Stimulated activated CD4-positive, alpha-beta T cell treated with anti-CD3 and anti-CD28 coated beads, Interleukin-12 subunit alpha, Interleukin-12 subunit beta, amount 100 ng/mL, for 24 hours (primary cell): ENCODE measurements at regions not wholly inside any gene's neighbourhood (a gene's known extent, or its start where the extent isn't known, plus 50 kb on each side); places are given as distances from the start of the nearest gene placed in this dataset.

Experiments
- DNase-seq, 2 experiments: peaks; one replicate each; pipeline ENCODE4 v3.0.0-alpha.2; 2020; ENCODE audit warnings: low read depth in 2 of 2

- no peak for DNase-seq
Measured at GRCh38 chr4:8756816-8757215, 114.8 kb downstream of the HMX1 start.

GRCh38 chr4:8754634-8755589 lies 116.7 kb downstream of the HMX1 start:
- no peak for DNase-seq

DNA sequence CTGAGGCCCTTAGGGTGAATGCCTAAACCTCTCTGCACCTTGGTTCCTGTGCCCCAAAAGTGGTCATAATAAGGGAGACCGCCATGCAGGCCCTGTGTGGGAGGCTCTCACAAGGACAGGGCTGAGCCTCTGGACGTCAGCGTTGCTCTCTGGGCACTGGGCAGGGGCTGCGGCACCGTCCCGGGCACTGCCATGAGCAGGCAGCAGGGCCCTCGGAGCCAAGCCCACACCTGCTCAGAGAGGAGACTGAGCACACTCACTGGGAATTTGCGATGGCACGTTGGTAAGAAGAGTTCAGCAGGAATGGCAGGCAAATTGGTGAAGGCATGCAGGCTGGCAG lies 123.4 kb downstream of the HMX1 start:
- DNase-seq, result no peak

- no peak for DNase-seq
Measured at GRCh38 chr4:8747467-8748235, 124.0 kb downstream of the HMX1 start.

- DNase-seq, result no peak
Measured at GRCh38 chr4:8746523-8747466, 124.8 kb downstream of the HMX1 start.

- no peak for DNase-seq
Measured at GRCh38 chr4:8745826-8746225, 125.8 kb downstream of the HMX1 start.

DNA sequence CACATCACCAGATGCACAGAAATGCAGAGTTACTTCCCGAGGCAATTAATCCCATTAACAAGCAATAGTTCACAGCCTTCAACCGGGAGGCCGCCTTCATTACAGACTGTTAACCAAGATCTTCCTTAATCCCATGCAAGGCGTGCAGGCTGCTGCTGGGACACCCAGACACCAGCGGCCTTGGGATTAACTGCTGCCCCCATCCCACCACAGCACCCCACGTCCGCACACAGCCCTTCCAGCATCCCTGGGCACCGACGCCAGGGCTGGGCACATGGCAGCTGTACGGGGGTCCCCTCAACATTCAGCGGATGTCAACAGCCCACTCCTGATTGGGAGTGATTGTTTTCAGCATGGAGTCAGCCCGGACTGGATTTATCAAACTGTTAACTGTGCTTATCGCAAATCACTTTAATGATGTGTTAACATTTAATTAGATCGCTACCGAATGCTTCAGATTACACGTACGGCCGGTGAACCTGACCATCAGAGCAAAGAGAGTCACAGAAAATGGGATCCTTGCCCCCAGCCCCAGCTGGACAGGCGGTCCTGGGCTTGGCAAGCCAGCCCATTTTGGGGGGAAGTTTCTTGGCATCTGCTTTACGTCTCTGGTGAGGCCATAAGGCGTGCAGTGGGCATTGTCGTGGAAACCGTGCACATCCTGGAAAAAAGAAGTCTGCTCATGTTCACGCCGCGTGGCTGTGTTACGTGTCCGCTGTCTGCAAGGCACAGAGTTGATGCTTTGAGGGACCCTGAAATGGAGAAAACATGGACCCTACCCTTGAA lies 126.4 kb downstream of the HMX1 start:
- no peak for DNase-seq

GRCh38 chr4:8744083-8744805 lies 127.4 kb downstream of the HMX1 start:
- no peak for DNase-seq

GRCh38 chr4:8742546-8742945 lies 129.1 kb downstream of the HMX1 start:
- no peak for DNase-seq

DNA sequence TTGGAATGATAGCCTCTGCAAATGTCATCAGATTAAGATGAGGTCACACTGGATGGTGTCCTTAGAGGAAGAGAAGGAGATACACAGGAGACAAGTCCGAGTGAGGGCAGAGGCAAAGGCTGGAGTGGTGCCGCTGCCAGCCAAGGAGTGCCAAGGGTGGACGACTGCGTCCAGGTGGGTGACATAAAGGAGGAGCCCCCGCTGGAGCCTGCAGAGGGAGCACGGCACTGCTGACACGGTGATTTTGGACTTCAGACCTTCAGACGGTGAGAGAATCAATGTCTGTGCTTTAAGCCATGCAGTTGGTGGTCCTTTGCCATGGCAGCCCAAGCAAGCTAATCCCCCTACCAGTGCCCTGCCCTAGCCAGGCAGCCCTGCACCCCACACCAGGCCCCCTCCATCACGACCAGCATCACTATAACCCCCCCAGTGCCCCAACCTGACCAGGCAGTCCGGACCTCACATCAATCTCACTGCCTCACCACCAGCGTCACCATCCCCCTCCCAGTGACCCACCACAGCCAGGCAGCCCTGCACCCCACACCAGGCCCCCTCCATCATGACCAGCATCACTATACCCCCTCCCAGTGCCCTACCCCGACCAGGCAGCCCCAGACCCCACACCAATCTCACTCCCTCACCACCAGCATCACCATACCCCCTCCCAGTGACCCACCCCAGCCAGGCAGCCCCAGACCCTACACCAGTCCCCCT lies 130.0 kb downstream of the HMX1 start:
- no peak for DNase-seq

DNA sequence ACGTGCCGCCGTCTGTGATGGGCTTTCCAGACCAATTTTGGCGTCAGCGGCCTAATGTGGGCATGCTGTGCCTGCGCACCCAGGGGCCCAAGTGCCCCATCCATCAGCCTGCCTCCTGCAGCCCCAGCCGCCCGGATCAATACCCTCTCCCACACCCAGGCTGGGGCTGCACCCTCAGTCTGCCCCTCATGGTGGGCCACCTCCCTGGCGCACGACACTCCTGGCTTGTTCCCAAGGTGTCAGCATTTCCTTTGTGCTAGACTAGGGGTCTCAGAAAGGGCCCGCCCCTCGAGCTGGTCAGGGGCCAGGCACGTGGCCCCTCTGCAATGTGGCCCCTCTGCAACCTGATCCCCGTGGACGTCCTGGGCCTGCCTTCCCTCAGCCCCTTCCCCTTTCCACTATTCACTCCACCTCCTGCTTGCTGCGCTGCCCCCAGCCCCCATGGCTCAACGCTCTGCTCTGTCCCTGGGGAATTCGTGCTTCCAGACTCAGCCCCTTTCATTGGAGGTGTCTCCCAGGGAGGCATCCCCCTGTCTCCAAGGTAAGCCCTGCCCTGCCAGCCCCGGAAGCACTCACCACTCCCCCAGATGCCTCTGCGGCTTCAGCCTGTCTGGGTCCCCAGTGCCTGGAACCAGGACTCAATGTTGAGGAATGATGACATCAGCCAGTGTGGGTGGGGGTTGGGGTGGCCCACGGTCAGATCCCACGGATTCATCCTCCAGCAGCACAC lies 130.8 kb downstream of the HMX1 start:
- no peak for DNase-seq

DNA sequence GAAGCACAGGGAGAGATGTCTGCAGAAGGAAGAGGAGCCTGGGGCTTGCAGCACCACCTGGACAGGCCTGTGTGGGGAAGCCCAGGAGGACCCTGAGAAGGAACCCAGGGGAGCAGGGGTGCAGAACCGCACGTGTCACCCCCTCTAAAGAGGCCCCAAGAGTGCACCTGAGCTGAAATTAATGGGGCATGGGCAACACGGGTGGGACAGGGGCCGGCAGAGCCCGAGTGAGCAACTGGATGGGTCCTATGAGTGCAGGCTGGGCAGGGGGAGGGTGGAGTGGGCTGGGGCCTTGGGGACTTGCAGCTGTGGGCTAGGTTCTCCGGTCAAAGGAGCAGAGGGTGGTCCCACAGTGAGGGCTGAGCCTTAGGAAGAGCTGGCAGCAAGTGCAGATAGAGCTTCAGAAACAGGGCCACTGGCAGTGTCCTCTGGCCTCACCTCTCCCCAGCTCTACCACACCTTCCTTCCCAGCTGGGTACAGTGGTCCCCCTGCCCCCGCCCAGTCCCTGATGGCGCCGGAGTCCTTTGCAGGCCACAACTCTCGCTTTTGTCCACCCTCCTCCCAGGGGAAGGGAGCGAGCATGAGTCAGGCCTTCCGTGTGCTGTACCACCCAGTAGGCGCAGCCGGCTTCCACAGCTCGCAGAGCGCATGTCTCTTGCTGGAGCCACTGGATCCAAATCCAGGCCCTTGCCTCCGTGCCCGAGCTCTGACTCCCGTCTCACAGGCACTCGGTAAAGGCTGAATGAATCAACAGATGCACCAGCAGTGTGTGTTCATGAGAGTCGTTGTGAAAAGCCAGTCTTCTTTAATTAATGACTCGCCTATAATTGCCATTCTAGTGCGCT lies 131.6 kb downstream of the HMX1 start:
- DNase-seq, result no peak

DNA sequence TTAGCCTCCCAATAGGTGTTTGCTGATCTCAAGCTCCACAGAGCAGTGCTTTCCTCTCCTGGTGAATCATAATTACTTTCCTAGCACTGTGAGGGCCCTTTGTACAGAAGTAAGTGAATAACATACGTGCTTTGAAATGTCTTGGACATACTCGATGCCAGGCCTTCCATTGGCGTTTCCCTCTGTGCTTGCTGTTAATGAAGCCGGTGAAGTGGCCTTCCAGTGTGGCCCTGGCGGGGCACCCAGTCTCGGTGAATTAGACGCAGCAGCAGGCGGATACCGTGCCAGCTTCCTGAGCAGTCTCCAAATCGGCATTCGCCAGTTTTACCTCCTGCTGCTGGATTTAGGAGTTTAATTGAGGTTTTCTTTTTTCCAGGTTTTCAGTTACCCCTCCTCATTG lies 132.3 kb downstream of the HMX1 start:
- DNase-seq, result no peak

GRCh38 chr4:8738471-8738931 lies 133.1 kb downstream of the HMX1 start:
- DNase-seq, result no peak

- no peak for DNase-seq
Measured at GRCh38 chr4:8737601-8738279, 133.9 kb downstream of the HMX1 start.

DNA sequence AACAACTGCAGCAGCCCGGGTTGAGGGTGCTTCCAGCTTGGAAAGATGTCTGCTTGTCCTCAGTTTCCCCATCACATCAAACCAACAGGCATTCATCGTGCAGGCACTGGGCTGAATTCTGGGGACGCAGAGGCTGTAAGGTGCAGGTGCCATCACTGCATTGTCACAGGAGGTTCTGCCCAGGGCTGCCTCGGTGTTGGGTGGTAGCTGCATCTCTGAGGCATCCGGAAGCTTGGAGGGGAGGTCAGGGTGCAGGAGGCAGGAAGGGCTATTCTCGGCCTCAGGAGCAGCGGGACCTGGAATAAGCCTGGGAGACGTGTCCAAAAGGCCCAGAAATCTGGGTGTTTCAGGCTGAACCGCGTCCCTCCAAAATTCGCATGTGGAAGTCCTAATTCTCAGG lies 134.6 kb downstream of the HMX1 start:
- no peak for DNase-seq

- no peak for DNase-seq
Measured at GRCh38 chr4:8736090-8736825, 135.4 kb downstream of the HMX1 start.
